ENCODE measurements at regions not wholly inside any gene's neighbourhood (a gene's known extent, or its start where the extent isn't known, plus 50 kb on each side); places are given as distances from the start of the nearest gene placed in this dataset.

DNA sequence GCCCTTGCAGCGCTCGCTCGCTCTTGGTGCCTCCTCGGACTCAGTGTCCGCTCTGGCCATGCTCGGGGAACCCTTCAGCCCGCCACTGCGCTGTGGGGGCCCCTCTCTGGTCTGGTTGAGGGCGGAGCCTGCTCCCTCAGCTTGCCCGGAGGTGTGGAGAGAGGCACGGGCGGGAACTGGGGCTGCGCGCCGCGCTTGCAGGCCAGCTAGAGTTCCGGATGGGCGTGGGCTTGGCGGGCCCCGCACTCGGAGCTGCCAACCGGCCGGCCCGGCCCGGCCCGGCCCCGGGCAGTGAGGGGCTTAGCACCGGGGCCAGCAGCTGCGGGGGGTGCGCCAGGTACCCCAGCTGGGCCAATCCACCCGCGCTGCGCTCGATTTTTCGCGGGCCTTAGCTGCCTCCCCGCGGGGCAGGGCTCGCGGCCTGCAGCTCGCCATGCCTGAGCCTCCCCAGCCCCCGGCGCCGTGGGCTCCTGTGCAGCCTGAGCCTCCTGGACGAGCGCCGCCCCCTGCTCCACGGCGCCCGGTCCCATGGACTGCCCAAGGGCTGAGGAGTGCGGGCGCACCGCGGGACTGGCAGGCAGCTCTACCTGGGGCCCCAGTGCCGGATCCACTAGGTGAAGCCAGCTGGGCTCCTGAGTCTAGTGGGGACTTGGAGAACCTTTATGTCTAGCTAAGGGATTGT is 217.0 kb upstream of the PKN2 start:
- no peak for FAIRE-seq
- DNase-seq, result peak in 1 of 5 donors; percentile 63
- H3K36me3 ChIP-seq (ENCODE audit: control insufficient read depth in 2 of 3, insufficient read depth in 3 of 3, low read length in 3 of 3), result no peaks in the 10 kb centered on the region
- TF ChIP-seq CTCF (IDR thresholded peaks at IDR 0.05; ENCODE audit: borderline replicate concordance, extremely low read depth, insufficient read depth), result no peak
- no peaks in the 10 kb centered on the region for H3K9me3 ChIP-seq (ENCODE audit: control insufficient read depth in 2 of 3, insufficient read depth in 1 of 3, low read length in 3 of 3)
- intact Hi-C loops (cut with DNase I), result no loop called here
- H3K27me3 ChIP-seq (ENCODE audit: control insufficient read depth, insufficient read depth, low read length), result no peaks in the 10 kb centered on the region
- no peak overlapping the region for H3K4me3 ChIP-seq (ENCODE audit: low read length in 3 of 3)
- no peak overlapping the region for H3K9ac ChIP-seq (ENCODE audit: low read length in 3 of 3)
- H3K27ac ChIP-seq (ENCODE audit: low read depth in 2 of 2, low read length in 2 of 2), result no peak overlapping the region
- H3K4me1 ChIP-seq (ENCODE audit: control insufficient read depth in 2 of 3, insufficient read depth in 2 of 3, low read depth in 1 of 3, low read length in 3 of 3), result no peaks in the 10 kb centered on the region

GRCh38 chr1:88472298-88472697 is 211.8 kb upstream of the PKN2 start:
- Histone ChIP-seq H3K4me3 (ENCODE audit: low read length in 3 of 3) (no peak overlapping the region), H3K27me3 (ENCODE audit: control insufficient read depth, insufficient read depth, low read length) (no peaks in the 10 kb centered on the region), H3K9ac (ENCODE audit: low read length in 3 of 3) (no peak overlapping the region), H3K4me1 (ENCODE audit: control insufficient read depth in 2 of 3, insufficient read depth in 2 of 3, low read depth in 1 of 3, low read length in 3 of 3) (no peaks in the 10 kb centered on the region), H3K9me3 (ENCODE audit: control insufficient read depth in 2 of 3, insufficient read depth in 1 of 3, low read length in 3 of 3) (no peaks in the 10 kb centered on the region), H3K36me3 (ENCODE audit: control insufficient read depth in 2 of 3, insufficient read depth in 3 of 3, low read length in 3 of 3) (no peaks in the 10 kb centered on the region), H3K27ac (ENCODE audit: low read depth in 2 of 2, low read length in 2 of 2) (no peak overlapping the region)
- FAIRE-seq, result no peak
- TF ChIP-seq CTCF (IDR thresholded peaks at IDR 0.05; ENCODE audit: borderline replicate concordance, extremely low read depth, insufficient read depth), result no peak
- intact Hi-C loops (cut with DNase I), result no loop called here
- DNase-seq, result no peak

DNA sequence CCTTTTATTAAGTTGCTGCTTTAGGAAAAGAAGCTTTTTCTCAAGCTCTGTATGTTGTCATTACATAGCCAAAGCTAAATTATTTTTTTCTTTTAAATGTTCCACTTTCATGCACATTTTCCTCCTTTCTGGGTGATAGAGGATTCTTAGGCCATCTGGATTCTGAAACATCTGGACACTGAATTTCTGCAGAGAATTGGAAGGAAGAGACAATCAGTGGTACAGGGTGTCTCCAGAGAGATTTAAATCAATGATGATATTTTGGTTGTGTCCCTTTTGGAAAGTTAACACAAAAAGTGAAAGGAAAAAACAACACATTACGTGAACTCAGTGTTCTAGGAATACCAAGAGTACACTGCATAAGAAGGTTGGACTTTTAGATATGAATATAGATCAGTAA is 211.4 kb upstream of the PKN2 start:
- no peaks in the 10 kb centered on the region for H3K4me1 ChIP-seq (ENCODE audit: control insufficient read depth in 2 of 3, insufficient read depth in 2 of 3, low read depth in 1 of 3, low read length in 3 of 3)
- H3K9ac ChIP-seq (ENCODE audit: low read length in 3 of 3), result no peak overlapping the region
- no peak for TF ChIP-seq CTCF (IDR thresholded peaks at IDR 0.05; ENCODE audit: borderline replicate concordance, extremely low read depth, insufficient read depth)
- H3K4me3 ChIP-seq (ENCODE audit: low read length in 3 of 3), result no peak overlapping the region
- FAIRE-seq (no peak), DNase-seq (no peak)
- H3K9me3 ChIP-seq (ENCODE audit: control insufficient read depth in 2 of 3, insufficient read depth in 1 of 3, low read length in 3 of 3), result no peaks in the 10 kb centered on the region
- no peak overlapping the region for H3K27ac ChIP-seq (ENCODE audit: low read depth in 2 of 2, low read length in 2 of 2)
- H3K27me3 ChIP-seq (ENCODE audit: control insufficient read depth, insufficient read depth, low read length), result no peaks in the 10 kb centered on the region
- intact Hi-C loops (cut with DNase I), result no loop called here
- H3K36me3 ChIP-seq (ENCODE audit: control insufficient read depth in 2 of 3, insufficient read depth in 3 of 3, low read length in 3 of 3), result no peaks in the 10 kb centered on the region
